GM20431 (cell line): ENCODE measurements at regions not wholly inside any gene's neighbourhood (a gene's known extent, or its start where the extent isn't known, plus 50 kb on each side); places are given as distances from the start of the nearest gene placed in this dataset.

Source experiments
- in situ Hi-C: fragments of 300-500 bp; cut with MseI, MboI; formaldehyde crosslinking; loops from one replicate; pipeline ENCODE4 v1.15.0; 2020; ENCODE audit warnings: low sequenced_read_pairs; ENCODE audit not compliant: unreplicated experiment

GRCh38 chr3:177602601-177603147 is 405.4 kb upstream of the TBL1XR1 start:
- in situ Hi-C loops: no loop called here

- in situ Hi-C loops: no loop called here
These were observed 405.9 kb upstream of the TBL1XR1 start for GRCh38 chr3:177603148-177603603.

- in situ Hi-C loops: no loop called here
These were observed 406.9 kb upstream of the TBL1XR1 start for GRCh38 chr3:177604181-177604580.

- in situ Hi-C loops: no loop called here
These were observed 409.6 kb upstream of the TBL1XR1 start for GRCh38 chr3:177606891-177607290.

- in situ Hi-C loops: no loop called here
These were observed 410.3 kb upstream of the TBL1XR1 start for GRCh38 chr3:177607589-177607988.

GRCh38 chr3:177608443-177608842 is 411.2 kb upstream of the TBL1XR1 start:
- in situ Hi-C loops: no loop called here

- in situ Hi-C loops: no loop called here
These were observed 412.3 kb upstream of the TBL1XR1 start for GRCh38 chr3:177609613-177610012.

- in situ Hi-C loops: no loop called here
These were observed 413.0 kb upstream of the TBL1XR1 start for GRCh38 chr3:177610262-177610661.

- in situ Hi-C loops: no loop called here
These were observed 413.7 kb upstream of the TBL1XR1 start for GRCh38 chr3:177610686-177611633.

GRCh38 chr3:177611752-177612334 is 414.6 kb upstream of the TBL1XR1 start:
- in situ Hi-C loops: no loop called here

GRCh38 chr3:177613901-177614300 is 416.6 kb upstream of the TBL1XR1 start:
- in situ Hi-C loops: no loop called here

GRCh38 chr3:177615015-177615414 is 417.7 kb upstream of the TBL1XR1 start:
- in situ Hi-C loops: no loop called here

- in situ Hi-C loops: no loop called here
These were observed 421.8 kb upstream of the TBL1XR1 start for GRCh38 chr3:177618873-177619733.

- in situ Hi-C loops: no loop called here
These were observed 422.8 kb upstream of the TBL1XR1 start for GRCh38 chr3:177620073-177620472.

GRCh38 chr3:177622520-177622919 is 425.2 kb upstream of the TBL1XR1 start:
- in situ Hi-C loops: no loop called here

GRCh38 chr3:177622982-177623617 is 425.8 kb upstream of the TBL1XR1 start:
- in situ Hi-C loops: no loop called here

- in situ Hi-C loops: no loop called here
These were observed 427.5 kb upstream of the TBL1XR1 start for GRCh38 chr3:177624528-177625495.

GRCh38 chr3:177626045-177626444 is 428.8 kb upstream of the TBL1XR1 start:
- in situ Hi-C loops: no loop called here
